ENCODE measurements at regions not wholly inside any gene's neighbourhood (a gene's known extent, or its start where the extent isn't known, plus 50 kb on each side); places are given as distances from the start of the nearest gene placed in this dataset.
"Not testable (repeated sequence)": the region's sequence is repeated elsewhere in the genome, so short reads cannot be mapped to it uniquely, and the experiment has no call there.

GRCh38 chr9:107571148-107571547 lies 81.6 kb upstream of the KLF4 start:
- no peak for DNase-seq

- DNase-seq, result no peak
These were observed 79.6 kb upstream of the KLF4 start for GRCh38 chr9:107569174-107569573.

DNA sequence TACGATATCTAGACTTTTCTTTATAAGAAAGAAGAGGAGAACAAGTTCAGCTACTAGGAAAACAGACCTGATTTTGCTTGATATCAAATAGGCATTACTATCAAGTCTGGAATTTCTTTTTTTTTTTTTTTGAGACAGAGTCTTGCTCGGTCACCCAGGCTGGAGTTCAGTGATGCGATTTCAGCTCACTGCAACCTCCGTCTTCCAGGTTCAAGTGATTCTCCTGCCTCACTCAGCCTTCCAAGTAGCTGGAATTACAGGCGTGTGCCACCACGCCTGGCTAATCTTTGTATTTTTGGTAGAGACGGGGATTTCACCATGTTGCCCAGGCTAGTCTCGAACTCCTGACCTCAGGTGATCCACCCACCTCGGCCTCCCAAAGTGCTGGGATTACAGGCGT lies 78.8 kb upstream of the KLF4 start:
- not testable (repeated sequence) for DNase-seq

GRCh38 chr9:107567462-107567861 lies 77.9 kb upstream of the KLF4 start:
- no peak for DNase-seq

GRCh38 chr9:107566611-107567061 lies 77.1 kb upstream of the KLF4 start:
- DNase-seq, result no peak

DNA sequence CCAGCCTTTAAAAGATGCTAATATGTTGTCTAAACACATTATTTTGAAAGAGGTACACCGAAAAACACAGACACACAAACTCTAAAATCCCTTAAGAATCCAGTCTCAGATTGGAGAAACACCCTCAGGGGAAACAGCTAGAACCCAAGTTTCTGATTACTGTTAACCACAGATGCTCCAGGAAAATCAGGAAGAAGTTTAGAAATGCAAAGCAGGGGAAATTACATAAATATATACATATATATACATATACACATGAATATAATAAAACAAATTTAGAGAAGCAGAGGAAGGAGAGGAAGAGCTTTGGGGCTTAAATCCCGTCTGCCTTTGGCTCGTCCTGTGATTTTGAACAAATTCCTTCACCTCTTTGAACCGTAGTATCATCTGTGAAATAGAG lies 73.2 kb upstream of the KLF4 start:
- no peak for DNase-seq

GRCh38 chr9:107559494-107560086 lies 70.0 kb upstream of the KLF4 start:
- DNase-seq, result no peak

GRCh38 chr9:107557236-107557990 lies 67.8 kb upstream of the KLF4 start:
- no peak for DNase-seq

DNA sequence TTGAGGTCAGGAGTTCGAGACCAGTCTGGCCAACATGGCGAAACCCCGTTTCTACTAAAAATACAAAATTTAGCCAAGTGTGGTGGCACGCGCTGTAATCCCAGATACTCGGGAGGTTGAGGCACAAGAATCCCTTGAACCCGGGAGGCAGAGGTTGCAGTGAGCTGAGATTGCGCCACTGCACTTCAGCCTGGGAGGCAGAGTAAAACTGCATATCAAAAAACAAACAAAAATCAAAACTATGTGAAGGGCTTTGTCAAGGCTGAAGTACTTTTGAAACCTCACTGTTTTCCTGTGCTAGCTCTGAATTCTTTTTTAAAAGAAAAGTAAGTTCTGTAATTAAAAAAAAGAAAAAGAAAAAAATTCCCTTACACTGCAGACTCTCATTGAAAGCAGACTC lies 65.1 kb upstream of the KLF4 start:
- DNase-seq, result no peak

- no peak for DNase-seq
These were observed 59.0 kb upstream of the KLF4 start for GRCh38 chr9:107548298-107549142.

GRCh38 chr9:107547772-107548297 lies 58.3 kb upstream of the KLF4 start:
- DNase-seq, result no peak

- DNase-seq, result no peak
These were observed 57.7 kb upstream of the KLF4 start for GRCh38 chr9:107547303-107547702.

DNA sequence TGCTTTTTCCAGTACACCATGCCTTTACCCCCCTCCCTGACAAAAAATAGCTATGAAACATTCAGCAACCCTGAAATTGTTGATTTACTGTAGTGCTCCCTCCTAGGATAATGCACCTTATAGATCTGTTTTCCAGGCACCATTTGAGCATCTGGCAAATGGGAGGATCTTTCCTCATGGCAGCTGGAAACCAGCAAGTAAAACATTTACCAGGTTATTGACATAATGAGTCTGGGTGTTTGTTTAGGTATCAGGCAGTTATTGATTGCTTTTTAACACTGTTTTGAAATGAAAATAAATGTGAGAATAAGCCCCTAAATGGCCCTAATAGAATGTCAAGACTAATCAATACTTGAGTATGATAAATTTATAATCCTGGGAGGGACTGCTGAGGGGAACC lies 57.3 kb upstream of the KLF4 start:
- no peak for DNase-seq

GRCh38 chr9:107545036-107545435 lies 55.5 kb upstream of the KLF4 start:
- DNase-seq, result no peak

DNA sequence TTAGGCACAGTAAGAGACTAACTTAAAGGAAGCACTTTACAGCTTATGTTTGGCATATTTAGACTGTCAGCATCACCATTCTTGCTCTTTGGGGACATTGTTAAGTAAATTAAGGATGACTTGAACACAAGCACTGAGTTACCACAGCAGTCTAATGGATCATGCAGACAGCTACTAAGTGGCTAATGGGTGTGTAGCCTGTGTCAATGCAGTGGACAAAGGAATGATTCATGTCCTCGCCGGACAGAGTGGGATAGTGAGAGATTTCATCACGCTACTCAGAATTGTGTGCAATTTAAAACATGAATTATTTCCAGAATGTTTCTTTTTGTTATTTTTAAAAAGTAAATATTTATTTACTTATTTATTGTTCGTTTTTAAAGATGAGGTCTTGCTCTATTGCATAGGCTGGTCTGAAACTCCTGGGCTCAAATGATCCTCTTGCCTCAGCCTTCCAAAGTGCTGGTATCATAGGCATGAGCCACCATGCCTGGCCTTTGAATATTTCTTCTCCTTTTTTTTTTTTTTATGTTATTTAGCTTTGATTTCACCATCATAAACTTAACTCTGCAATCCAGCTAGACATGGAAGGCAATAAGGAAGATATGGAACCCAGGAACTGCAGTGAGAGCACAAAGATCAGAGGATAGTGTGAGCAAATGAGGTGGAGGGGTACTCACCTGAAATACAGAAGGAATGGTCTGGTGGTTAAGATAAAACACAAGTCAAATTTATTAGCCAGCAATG lies 53.0 kb upstream of the KLF4 start:
- no peak for DNase-seq

GRCh38 chr9:107541523-107541922 lies 52.0 kb upstream of the KLF4 start:
- DNase-seq, result no peak

DNA sequence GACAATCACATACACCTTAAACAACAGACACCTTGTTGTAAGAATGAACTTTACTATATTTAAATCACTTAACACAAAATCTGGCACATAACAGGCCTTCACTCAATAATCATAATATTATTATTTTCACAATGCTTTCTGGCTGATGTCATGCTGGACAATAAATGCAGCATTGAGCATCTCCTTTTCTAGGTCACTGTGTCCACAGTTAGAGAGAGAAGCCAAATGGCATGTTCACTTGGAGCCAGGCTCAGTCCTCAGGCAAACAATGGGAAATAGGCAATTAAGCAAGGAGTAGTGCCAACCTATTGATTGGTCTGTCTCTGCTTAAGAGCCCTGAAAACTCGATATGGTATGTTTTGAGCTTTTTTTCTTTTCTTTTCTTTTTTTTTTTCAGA lies 50.6 kb upstream of the KLF4 start:
- DNase-seq, result no peak

DNA sequence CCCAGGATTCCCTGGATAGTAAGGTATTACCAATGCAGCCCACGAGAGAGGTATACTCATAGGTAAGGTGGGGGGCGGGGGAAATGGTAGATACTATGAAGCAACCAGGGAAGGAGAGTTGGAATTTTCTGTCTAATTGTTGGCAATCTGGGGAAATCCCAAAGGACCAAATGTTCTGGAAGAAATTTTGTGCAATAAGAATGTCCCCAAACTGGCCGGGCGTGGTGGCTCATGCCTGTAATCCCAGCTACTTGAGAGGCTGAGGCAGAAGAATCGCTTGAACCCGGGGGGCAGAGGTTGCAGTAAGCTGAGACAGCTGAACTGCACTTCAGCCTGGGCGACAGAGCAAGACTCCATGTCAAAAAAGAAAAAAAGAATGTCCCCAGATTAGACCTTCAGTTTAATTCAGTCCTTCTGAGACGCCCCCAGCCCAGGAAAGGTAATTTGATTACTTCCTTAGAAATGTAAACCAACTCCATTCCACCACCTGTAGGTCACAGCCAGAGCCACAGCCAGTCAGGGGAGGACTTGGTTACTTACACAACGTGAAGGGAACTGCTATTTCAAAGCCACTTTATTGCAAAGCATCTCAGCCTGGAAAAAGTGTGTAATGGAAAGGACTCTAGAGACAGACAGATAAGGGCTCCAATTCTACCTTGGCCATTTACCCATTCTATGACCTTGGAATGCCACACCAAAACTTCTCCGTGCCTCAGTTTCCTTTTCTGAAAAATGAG lies 50.0 kb upstream of the KLF4 start:
- no peak for DNase-seq
